ENCODE measurements at regions not wholly inside any gene's neighbourhood (a gene's known extent, or its start where the extent isn't known, plus 50 kb on each side); places are given as distances from the start of the nearest gene placed in this dataset.

GRCh38 chr9:27625751-27626150 lies 52.5 kb upstream of the C9orf72 start:
- DNase-seq (ENCODE audit: low read depth in 4 of 4, low spot score in 1 of 4) = no peak

GRCh38 chr9:27626244-27627187 lies 53.2 kb upstream of the C9orf72 start:
- DNase-seq (ENCODE audit: low read depth in 4 of 4, low spot score in 1 of 4) = no peak

- no peak for DNase-seq (ENCODE audit: low read depth in 4 of 4, low spot score in 1 of 4)
Observed at GRCh38 chr9:27627188-27627564, 53.9 kb upstream of the C9orf72 start.

- DNase-seq (ENCODE audit: low read depth in 4 of 4, low spot score in 1 of 4) = no peak
Observed at GRCh38 chr9:27628311-27628710, 55.0 kb upstream of the C9orf72 start.

GRCh38 chr9:27629425-27629824 lies 56.1 kb upstream of the C9orf72 start:
- DNase-seq (ENCODE audit: low read depth in 4 of 4, low spot score in 1 of 4) = no peak

GRCh38 chr9:27632254-27632653 lies 59.0 kb upstream of the C9orf72 start:
- no peak for DNase-seq (ENCODE audit: low read depth in 4 of 4, low spot score in 1 of 4)

- DNase-seq (ENCODE audit: low read depth in 4 of 4, low spot score in 1 of 4) = no peak
Observed at GRCh38 chr9:27633764-27634163, 60.5 kb upstream of the C9orf72 start.

GRCh38 chr9:27634879-27635278 lies 61.6 kb upstream of the C9orf72 start:
- no peak for DNase-seq (ENCODE audit: low read depth in 4 of 4, low spot score in 1 of 4)

- no peak for DNase-seq (ENCODE audit: low read depth in 4 of 4, low spot score in 1 of 4)
Observed at GRCh38 chr9:27638716-27639115, 65.4 kb upstream of the C9orf72 start.

- no peak for DNase-seq (ENCODE audit: low read depth in 4 of 4, low spot score in 1 of 4)
Observed at GRCh38 chr9:27645161-27645840, 72.0 kb upstream of the C9orf72 start.

- DNase-seq (ENCODE audit: low read depth in 4 of 4, low spot score in 1 of 4) = no peak
Observed at GRCh38 chr9:27653246-27653645, 80.0 kb upstream of the C9orf72 start.

GRCh38 chr9:27653957-27654356 lies 80.7 kb upstream of the C9orf72 start:
- no peak for DNase-seq (ENCODE audit: low read depth in 4 of 4, low spot score in 1 of 4)

- DNase-seq (ENCODE audit: low read depth in 4 of 4, low spot score in 1 of 4) = no peak
Observed at GRCh38 chr9:27654629-27655285, 81.5 kb upstream of the C9orf72 start.

- no peak for DNase-seq (ENCODE audit: low read depth in 4 of 4, low spot score in 1 of 4)
Observed at GRCh38 chr9:27655441-27655840, 82.2 kb upstream of the C9orf72 start.

GRCh38 chr9:27659001-27659400 lies 85.7 kb upstream of the C9orf72 start:
- no peak for DNase-seq (ENCODE audit: low read depth in 4 of 4, low spot score in 1 of 4)

GRCh38 chr9:27659571-27659970 lies 86.3 kb upstream of the C9orf72 start:
- no peak for DNase-seq (ENCODE audit: low read depth in 4 of 4, low spot score in 1 of 4)

- no peak for DNase-seq (ENCODE audit: low read depth in 4 of 4, low spot score in 1 of 4)
Observed at GRCh38 chr9:27660148-27660547, 86.9 kb upstream of the C9orf72 start.

GRCh38 chr9:27663526-27663925 lies 90.2 kb upstream of the C9orf72 start:
- DNase-seq (ENCODE audit: low read depth in 4 of 4, low spot score in 1 of 4) = no peak

GRCh38 chr9:27664121-27664779 lies 91.0 kb upstream of the C9orf72 start:
- DNase-seq (ENCODE audit: low read depth in 4 of 4, low spot score in 1 of 4) = no peak

- DNase-seq (ENCODE audit: low read depth in 4 of 4, low spot score in 1 of 4) = no peak
Observed at GRCh38 chr9:27665136-27665535, 91.9 kb upstream of the C9orf72 start.

GRCh38 chr9:27668280-27668679 lies 95.0 kb upstream of the C9orf72 start:
- no peak for DNase-seq (ENCODE audit: low read depth in 4 of 4, low spot score in 1 of 4)

All from stimulated activated CD4-positive, alpha-beta T cell treated with anti-CD3 and anti-CD28 coated beads, Interleukin-1b, Interleukin-23, amount 100 ng/mL, for 24 hours (primary cell).